DOHH2 (cell line): ENCODE measurements at regions not wholly inside any gene's neighbourhood (a gene's known extent, or its start where the extent isn't known, plus 50 kb on each side); places are given as distances from the start of the nearest gene placed in this dataset.
"Not testable (repeated sequence)": the region's sequence is repeated elsewhere in the genome, so short reads cannot be mapped to it uniquely, and the experiment has no call there.

Experiments used
- H3F3A ChIP-seq: fragments of 200-600 bp; sonication (generic), shearing (Covaris generic); 2 replicates; pipeline ENCODE4 v1.6.0; 2016; ENCODE audit warnings: antibody characterized with exemption, mild to moderate bottlenecking; ENCODE audit not compliant: control insufficient read depth, insufficient read depth
- H3K27ac ChIP-seq: fragments of 200-600 bp; sonication (generic); 2 replicates; pipeline ENCODE4 v1.5.1; 2014; ENCODE audit warnings: low read depth, mild to moderate bottlenecking, low read length, moderate library complexity
- H3K27me3 ChIP-seq: fragments of 200-600 bp; sonication (generic); 2 replicates; pipeline ENCODE4 v1.6.1; 2014; ENCODE audit warnings: mild to moderate bottlenecking, low read length, mixed read lengths; ENCODE audit not compliant: control insufficient read depth
- H3K36me3 ChIP-seq: fragments of 200-600 bp; sonication (generic); 2 replicates; pipeline ENCODE4 v1.6.1; 2014; ENCODE audit warnings: mild to moderate bottlenecking, low read length, moderate library complexity, mixed read lengths; ENCODE audit not compliant: control insufficient read depth
- H3K4me1 ChIP-seq: fragments of 200-600 bp; sonication (generic); 2 replicates; pipeline ENCODE4 v1.6.1; 2014; ENCODE audit warnings: mild to moderate bottlenecking, low read length, mixed read lengths; ENCODE audit not compliant: control insufficient read depth
- H3K4me2 ChIP-seq: fragments of 200-600 bp; sonication (generic); 2 replicates; pipeline ENCODE4 v1.6.0; 2014; ENCODE audit warnings: mild to moderate bottlenecking, low read length, moderate library complexity
- H3K4me3 ChIP-seq: fragments of 200-600 bp; sonication (generic); 2 replicates; pipeline ENCODE4 v1.5.1; 2014; ENCODE audit warnings: mild to moderate bottlenecking, low read length, mixed read lengths
- H3K79me2 ChIP-seq: fragments of 200-600 bp; sonication (generic); 2 replicates; pipeline ENCODE4 v1.6.1; 2014; ENCODE audit warnings: mild to moderate bottlenecking, low read length, mixed read lengths; ENCODE audit not compliant: control insufficient read depth
- H3K9me2 ChIP-seq: fragments of 200-600 bp; sonication (generic); replicated peaks from 2 replicates; pipeline ENCODE4 v1.6.1; 2014; ENCODE audit warnings: mild to moderate bottlenecking, low read length, mixed read lengths; ENCODE audit not compliant: control insufficient read depth
- H3K9me3 ChIP-seq: fragments of 200-600 bp; sonication (generic); 2 replicates; pipeline ENCODE4 v1.6.1; 2014; ENCODE audit warnings: antibody characterized with exemption, low read length, mixed read lengths; ENCODE audit not compliant: control insufficient read depth, insufficient read depth
- H4K20me1 ChIP-seq: fragments of 200-600 bp; sonication (generic); 2 replicates; pipeline ENCODE4 v1.6.0; 2014; ENCODE audit warnings: low read depth, mild to moderate bottlenecking, antibody characterized with exemption, low read length, moderate library complexity; ENCODE audit not compliant: control insufficient read depth, insufficient read depth
- EZH2phosphoT487 ChIP-seq: fragments of 200-600 bp; sonication (generic); IDR thresholded peaks from 2 replicates; pipeline ENCODE4 v1.6.1; 2017; ENCODE audit warnings: borderline replicate concordance, mild to moderate bottlenecking, antibody characterized with exemption, low read length, moderate library complexity, mixed read lengths
- TF ChIP-seq, protein P1 (sequence below): fragments of 200-600 bp; sonication (generic); IDR thresholded peaks from one replicate; pipeline ENCODE4 v1.5.1; 2014; ENCODE audit warnings: antibody characterized with exemption, mild to moderate bottlenecking, low read depth, low read length; ENCODE audit not compliant: poor library complexity, severe bottlenecking

DNA sequence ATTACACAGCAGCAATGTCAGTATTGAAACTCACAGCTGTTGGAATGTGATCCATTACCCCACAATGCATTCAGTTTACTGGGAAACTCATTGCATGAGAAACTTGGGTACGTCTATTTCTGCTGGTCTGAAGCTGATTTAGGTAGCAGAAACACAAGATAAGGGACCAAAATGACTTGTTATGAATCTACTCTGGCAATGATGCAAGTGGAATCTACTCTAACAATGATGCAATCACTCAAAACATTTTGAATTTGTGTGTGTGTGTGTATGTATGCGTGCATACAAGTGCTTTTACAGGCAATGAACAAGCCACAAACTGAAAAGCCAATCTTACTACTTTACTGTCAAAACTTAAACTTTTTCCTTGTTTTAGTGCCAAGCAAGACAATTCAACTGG, 406.7 kb downstream of the ADCYAP1 start:
- TF ChIP-seq EZH2phosphoT487, result no peak
- TF ChIP-seq, protein P1, sequence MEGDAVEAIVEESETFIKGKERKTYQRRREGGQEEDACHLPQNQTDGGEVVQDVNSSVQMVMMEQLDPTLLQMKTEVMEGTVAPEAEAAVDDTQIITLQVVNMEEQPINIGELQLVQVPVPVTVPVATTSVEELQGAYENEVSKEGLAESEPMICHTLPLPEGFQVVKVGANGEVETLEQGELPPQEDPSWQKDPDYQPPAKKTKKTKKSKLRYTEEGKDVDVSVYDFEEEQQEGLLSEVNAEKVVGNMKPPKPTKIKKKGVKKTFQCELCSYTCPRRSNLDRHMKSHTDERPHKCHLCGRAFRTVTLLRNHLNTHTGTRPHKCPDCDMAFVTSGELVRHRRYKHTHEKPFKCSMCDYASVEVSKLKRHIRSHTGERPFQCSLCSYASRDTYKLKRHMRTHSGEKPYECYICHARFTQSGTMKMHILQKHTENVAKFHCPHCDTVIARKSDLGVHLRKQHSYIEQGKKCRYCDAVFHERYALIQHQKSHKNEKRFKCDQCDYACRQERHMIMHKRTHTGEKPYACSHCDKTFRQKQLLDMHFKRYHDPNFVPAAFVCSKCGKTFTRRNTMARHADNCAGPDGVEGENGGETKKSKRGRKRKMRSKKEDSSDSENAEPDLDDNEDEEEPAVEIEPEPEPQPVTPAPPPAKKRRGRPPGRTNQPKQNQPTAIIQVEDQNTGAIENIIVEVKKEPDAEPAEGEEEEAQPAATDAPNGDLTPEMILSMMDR, result no peak
- Histone ChIP-seq H3K9me2 (no peaks in the 10 kb centered on the region), H3K27ac (no peak overlapping the region), H3K36me3 (no peaks in the 10 kb centered on the region), H3K4me3 (no peak overlapping the region), H3K27me3 (no peaks in the 10 kb centered on the region), H3K4me2 (no peak overlapping the region), H3K4me1 (no peaks in the 10 kb centered on the region), H3K9me3 (no peaks in the 10 kb centered on the region), H3K79me2 (no peaks in the 10 kb centered on the region), H4K20me1 (no peaks in the 10 kb centered on the region), H3F3A (no peaks in the 10 kb centered on the region)

DNA sequence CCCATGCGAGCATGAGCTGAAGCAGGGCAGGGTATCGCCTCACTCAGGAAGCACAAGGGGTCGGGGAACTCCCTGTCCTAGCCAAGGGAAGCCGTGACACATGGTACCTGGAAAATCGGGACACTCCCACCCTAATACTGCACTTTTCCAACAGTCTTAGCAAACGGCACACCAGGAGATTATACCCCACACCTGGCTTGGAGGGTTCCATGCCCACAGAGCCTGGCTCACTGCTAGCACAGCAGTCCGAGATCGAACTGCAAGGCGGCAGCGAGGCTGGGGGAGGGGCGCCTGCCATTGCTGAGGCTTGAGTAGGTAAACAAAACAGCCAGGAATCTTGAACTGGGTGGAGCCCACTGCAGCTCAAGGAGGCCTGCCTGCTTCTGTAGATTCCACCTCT, 430.7 kb downstream of the ADCYAP1 start:
- not testable (repeated sequence) for H3K4me1 ChIP-seq, H3K9me2 ChIP-seq, H3K27ac ChIP-seq, H3K79me2 ChIP-seq, H3K36me3 ChIP-seq, H3F3A ChIP-seq, H3K9me3 ChIP-seq, H3K4me3 ChIP-seq, H3K4me2 ChIP-seq, H4K20me1 ChIP-seq, H3K27me3 ChIP-seq

DNA sequence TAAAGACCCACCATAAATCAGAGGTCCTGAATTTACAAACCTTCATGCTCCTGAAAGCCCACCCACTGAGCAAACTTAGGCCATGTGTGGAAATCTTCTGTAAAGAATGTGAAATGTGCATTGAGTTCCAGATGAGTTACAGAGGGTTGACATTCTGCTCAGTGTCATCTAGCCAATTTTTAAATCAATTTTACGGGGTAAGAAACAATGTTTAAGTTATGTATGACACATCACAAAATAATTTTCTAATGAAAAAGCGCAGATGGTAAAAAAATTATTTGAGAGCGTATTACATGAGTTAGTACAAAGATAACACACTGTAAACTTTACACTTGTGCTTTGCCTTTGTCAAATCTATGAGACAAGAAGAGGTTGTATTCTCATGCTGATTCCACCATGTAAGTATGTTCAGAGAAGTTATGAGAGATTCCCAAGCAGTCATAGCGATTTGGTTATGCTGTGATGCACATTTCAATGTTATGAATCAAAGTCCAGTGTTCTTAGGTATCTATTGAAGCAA, 446.3 kb downstream of the ADCYAP1 start:
- TF ChIP-seq, protein P1, result no peak
- no peak for TF ChIP-seq EZH2phosphoT487
- no peak overlapping the region for H3K27ac ChIP-seq
- H3K4me2 ChIP-seq, result no peak overlapping the region
- no peaks in the 10 kb centered on the region for H3K27me3 ChIP-seq
- no peaks in the 10 kb centered on the region; the same call in 1 of the 2 replicates for H3K9me2 ChIP-seq
- H3K9me3 ChIP-seq, result no peaks in the 10 kb centered on the region
- H3K79me2 ChIP-seq, result no peaks in the 10 kb centered on the region
- no peaks in the 10 kb centered on the region for H3F3A ChIP-seq
- no peaks in the 10 kb centered on the region for H4K20me1 ChIP-seq
- H3K4me1 ChIP-seq, result no peaks in the 10 kb centered on the region
- no peak overlapping the region for H3K4me3 ChIP-seq
- no peaks in the 10 kb centered on the region for H3K36me3 ChIP-seq

DNA sequence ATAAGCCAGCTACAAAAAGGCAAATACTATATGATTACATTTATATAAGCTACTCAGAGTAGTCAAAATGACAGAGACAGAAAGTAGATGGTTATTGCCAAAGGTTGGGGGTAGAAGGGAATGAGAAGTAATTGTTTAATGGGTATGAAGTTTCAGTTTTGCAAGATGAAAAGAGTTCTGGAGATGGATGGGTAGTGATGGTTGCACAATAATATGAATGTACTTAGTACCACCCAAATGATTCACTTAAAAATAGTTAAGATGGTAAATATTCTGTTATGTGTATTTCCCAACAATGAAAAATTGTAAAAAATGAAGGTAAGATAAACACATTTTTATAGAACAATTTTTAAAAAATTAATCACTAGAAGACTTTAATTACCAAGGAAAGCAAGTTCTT, 448.4 kb downstream of the ADCYAP1 start:
- H3K9me3 ChIP-seq, result no peaks in the 10 kb centered on the region
- no peaks in the 10 kb centered on the region for H3K27me3 ChIP-seq
- H4K20me1 ChIP-seq, result no peaks in the 10 kb centered on the region
- no peaks in the 10 kb centered on the region for H3F3A ChIP-seq
- no peak overlapping the region for H3K4me2 ChIP-seq
- H3K9me2 ChIP-seq, result no peaks in the 10 kb centered on the region; the same call in 1 of the 2 replicates
- no peak overlapping the region for H3K27ac ChIP-seq
- no peak overlapping the region for H3K4me3 ChIP-seq
- H3K36me3 ChIP-seq, result no peaks in the 10 kb centered on the region
- H3K4me1 ChIP-seq, result no peaks in the 10 kb centered on the region
- TF ChIP-seq EZH2phosphoT487, result no peak
- TF ChIP-seq, protein P1, result no peak
- H3K79me2 ChIP-seq, result no peaks in the 10 kb centered on the region
